SK-N-SH (cell line): ENCODE measurements at regions not wholly inside any gene's neighbourhood (a gene's known extent, or its start where the extent isn't known, plus 50 kb on each side); places are given as distances from the start of the nearest gene placed in this dataset.

ENCODE experiments used
- CTCF ChIA-PET: fragments of 300-600, 350-600 bp; formaldehyde crosslinking; extraction: SDS; loops from one replicate; lab custom pipeline; 2021; lab: Yijun Ruan, JAX
- POLR2A ChIA-PET: fragments of 350-600 bp; sonication (Branson Sonifier 250); formaldehyde crosslinking; extraction: SDS; loops from one replicate; lab custom pipeline; 2020; ENCODE audit warnings: antibody characterized with exemption, inconsistent platforms; lab: Yijun Ruan, JAX
- DNase-seq: peaks from one replicate; pipeline ENCODE4 v3.0.0; 2012
- H2AFZ ChIP-seq: fragments of 200-600 bp; sonication (generic); 2 replicates; pipeline ENCODE4 v1.8.1; 2016; ENCODE audit warnings: antibody characterized with exemption, mild to moderate bottlenecking, low read depth
- H3F3A ChIP-seq: fragments of 200-600 bp; sonication (generic); replicated peaks from 2 replicates; pipeline ENCODE3; 2016; ENCODE audit warnings: antibody characterized with exemption, mild to moderate bottlenecking; ENCODE audit not compliant: insufficient read depth
- H3K27ac ChIP-seq, 2 experiments: fragments of 200-500 bp in 1 of 2; fragments of 200-600 bp in 1 of 2; sonication (Bioruptor generic) in 1 of 2; sonication (generic), shearing (Covaris generic) in 1 of 2; 2 replicates each; pipeline versions ENCODE4 v1.5.1 to v1.6.1; 2014 to 2016; ENCODE audit warnings: low read depth in 2 of 2, inconsistent platforms in 1 of 2, low read length in 1 of 2, mild to moderate bottlenecking in 1 of 2, mixed read lengths in 1 of 2
- H3K27me3 ChIP-seq: fragments of 200-600 bp; sonication (generic), shearing (Covaris generic); 2 replicates; pipeline ENCODE4 v1.6.1; 2016; ENCODE audit warnings: mixed run types; ENCODE audit not compliant: insufficient read depth
- H3K36me3 ChIP-seq, 2 experiments: fragments of 200-500 bp in 1 of 2; fragments of 200-600 bp in 1 of 2; sonication (Bioruptor generic) in 1 of 2; sonication (generic) in 1 of 2; replicated peaks in 1 of 2; 2 replicates each; pipeline versions ENCODE3 to v1.5.1; 2014 to 2016; ENCODE audit warnings: low read length in 1 of 2, mild to moderate bottlenecking in 1 of 2; ENCODE audit not compliant: insufficient read depth in 2 of 2, control insufficient read depth in 1 of 2
- H3K4me1 ChIP-seq, 2 experiments: fragments of 200-500 bp in 1 of 2; fragments of 200-600 bp in 1 of 2; sonication (Bioruptor generic) in 1 of 2; sonication (generic), shearing (Covaris generic) in 1 of 2; 2 replicates each; pipeline versions ENCODE4 v1.5.1 to v1.6.1; 2014 to 2016; ENCODE audit warnings: low read depth in 1 of 2, low read length in 1 of 2, mixed run types in 1 of 2; ENCODE audit not compliant: insufficient read depth in 2 of 2, control insufficient read depth in 1 of 2
- H3K4me2 ChIP-seq: fragments of 200-600 bp; sonication (generic), shearing (Covaris generic); 2 replicates; pipeline ENCODE4 v1.6.1; 2017; ENCODE audit warnings: mixed run types
- H3K4me3 ChIP-seq, 2 experiments: fragments of 200-500 bp in 1 of 2; fragments of 200-600 bp in 1 of 2; sonication (Bioruptor generic) in 1 of 2; sonication (generic), shearing (Covaris generic) in 1 of 2; 2 replicates each; pipeline versions ENCODE4 v1.5.1 to v1.8.1; 2014 to 2016; ENCODE audit warnings: low read depth in 2 of 2, inconsistent platforms in 1 of 2, low read length in 1 of 2, mild to moderate bottlenecking in 1 of 2, mixed read lengths in 1 of 2, moderate library complexity in 1 of 2
- H3K79me2 ChIP-seq: fragments of 200-600 bp; sonication (generic); 2 replicates; pipeline ENCODE4 v1.8.1; 2017; ENCODE audit warnings: mild to moderate bottlenecking; ENCODE audit not compliant: insufficient read depth
- H3K9ac ChIP-seq: fragments of 200-600 bp; sonication (generic); 2 replicates; pipeline ENCODE4 v1.6.1; 2017; ENCODE audit warnings: mixed run types
- H3K9me2 ChIP-seq: fragments of 200-600 bp; sonication (generic); 2 replicates; pipeline ENCODE4 v1.6.1; 2017; ENCODE audit warnings: mixed run types
- H3K9me3 ChIP-seq: fragments of 200-600 bp; sonication (generic); 2 replicates; pipeline ENCODE4 v1.6.1; 2017; ENCODE audit warnings: mixed run types, mild to moderate bottlenecking, moderate library complexity
- H4K20me1 ChIP-seq: fragments of 200-600 bp; sonication (generic); 2 replicates; pipeline ENCODE4 v1.6.1; 2017; ENCODE audit warnings: mild to moderate bottlenecking, mixed run types; ENCODE audit not compliant: insufficient read depth
- CHD2 ChIP-seq: fragments of 150-350 bp; IDR thresholded peaks from 2 replicates; pipeline ENCODE4 v1.6.1; 2018; ENCODE audit warnings: low read length; ENCODE audit not compliant: partially characterized antibody
- EZH2phosphoT487 ChIP-seq: fragments of 200-600 bp; sonication (generic); IDR thresholded peaks from 2 replicates; pipeline ENCODE4 v1.6.1; 2017; ENCODE audit warnings: low read depth, mixed run types, mild to moderate bottlenecking, antibody characterized with exemption, moderate library complexity, borderline replicate concordance
- GATA2 ChIP-seq: sonication (generic); formaldehyde crosslinking; IDR thresholded peaks from 2 replicates; pipeline ENCODE4 v1.5.0; 2020; ENCODE audit warnings: mild to moderate bottlenecking, missing genetic modification reagents
- IRF3 ChIP-seq: fragments of 150-350 bp; IDR thresholded peaks from 2 replicates; pipeline ENCODE4 v1.6.1; 2016; ENCODE audit warnings: mild to moderate bottlenecking, low read depth, low read length
- JUND ChIP-seq: IDR thresholded peaks from 2 replicates; pipeline ENCODE4 v1.4.0; 2012
- MAX ChIP-seq: IDR thresholded peaks from 2 replicates; pipeline ENCODE4 v1.4.0; 2012; ENCODE audit warnings: low read depth
- MEF2A ChIP-seq: IDR thresholded peaks from 2 replicates; pipeline ENCODE4 v1.4.0; 2012; ENCODE audit warnings: low read depth, borderline replicate concordance
- NRF1 ChIP-seq: IDR thresholded peaks from 2 replicates; pipeline ENCODE4 v1.6.1; 2012; ENCODE audit warnings: low read depth, mild to moderate bottlenecking, low read length
- RAD21 ChIP-seq: IDR thresholded peaks from 2 replicates; pipeline ENCODE4 v1.6.1; 2012; ENCODE audit warnings: mild to moderate bottlenecking, low read length
- RFX5 ChIP-seq: IDR thresholded peaks from 2 replicates; pipeline ENCODE4 v1.6.1; 2012; ENCODE audit warnings: mild to moderate bottlenecking, improper control_type of control experiment, low read length
- RXRA ChIP-seq: IDR thresholded peaks from 2 replicates; pipeline ENCODE4 v1.4.0; 2012; ENCODE audit warnings: low read depth, mild to moderate bottlenecking, borderline replicate concordance
- SIN3A ChIP-seq: IDR thresholded peaks from 2 replicates; pipeline ENCODE4 v1.6.1; 2012; ENCODE audit warnings: low read depth, mild to moderate bottlenecking, low read length, moderate library complexity, borderline replicate concordance
- TAF1 ChIP-seq: IDR thresholded peaks from 2 replicates; pipeline ENCODE4 v1.6.1; 2012; ENCODE audit warnings: low read depth, mild to moderate bottlenecking, low read length, moderate library complexity, borderline replicate concordance
- TCF12 ChIP-seq: IDR thresholded peaks from 2 replicates; pipeline ENCODE4 v1.4.0; 2012
- TEAD4 ChIP-seq: IDR thresholded peaks from 2 replicates; pipeline ENCODE4 v1.4.0; 2012; ENCODE audit warnings: mild to moderate bottlenecking, borderline replicate concordance; ENCODE audit not compliant: insufficient read depth
- USF2 ChIP-seq: fragments of 150-350 bp; IDR thresholded peaks from 2 replicates; pipeline ENCODE4 v1.6.1; 2017; ENCODE audit warnings: antibody characterized with exemption, low read length, low read depth, borderline replicate concordance
- WGBS: methylation state at CpG from one replicate; pipeline ENCODE4 v1.1.6; 2017; ENCODE audit warnings: low lambda C conversion rate; 5-methylcytosine and 5-hydroxymethylcytosine counted together
- TF ChIP-seq, protein P1 (sequence below): IDR thresholded peaks from 2 replicates; pipeline ENCODE4 v1.4.0; 2012; ENCODE audit warnings: low read depth, borderline replicate concordance
- TF ChIP-seq, protein P2 (sequence below): IDR thresholded peaks from 2 replicates; pipeline ENCODE4 v1.4.0; 2012; ENCODE audit warnings: low read depth, borderline replicate concordance

- Histone ChIP-seq H3K4me1 (no peaks in the 10 kb centered on the region), H3K4me3 (no peak overlapping the region), H3K9me2 (no peaks in the 10 kb centered on the region), H2AFZ (no peak overlapping the region), H3K36me3 (no peaks in the 10 kb centered on the region), H3K4me2 (no peak overlapping the region)
- CTCF ChIA-PET, result interaction anchor here (1.2 kb wide), 1 partner anchor 10 kb away, joined by 3 read pairs; no protein-coding TSS in a partner anchor
- no peak for TF ChIP-seq SIN3A
- no peak for TF ChIP-seq MAX
- no peak for TF ChIP-seq GATA2 (CRISPR knock-in tag)
- no peak for TF ChIP-seq CHD2
- TF ChIP-seq JUND, result no peak
- TF ChIP-seq TEAD4, result no peak
- no peak for TF ChIP-seq MEF2A
- TF ChIP-seq RXRA, result no peak
- TF ChIP-seq, protein P1, sequence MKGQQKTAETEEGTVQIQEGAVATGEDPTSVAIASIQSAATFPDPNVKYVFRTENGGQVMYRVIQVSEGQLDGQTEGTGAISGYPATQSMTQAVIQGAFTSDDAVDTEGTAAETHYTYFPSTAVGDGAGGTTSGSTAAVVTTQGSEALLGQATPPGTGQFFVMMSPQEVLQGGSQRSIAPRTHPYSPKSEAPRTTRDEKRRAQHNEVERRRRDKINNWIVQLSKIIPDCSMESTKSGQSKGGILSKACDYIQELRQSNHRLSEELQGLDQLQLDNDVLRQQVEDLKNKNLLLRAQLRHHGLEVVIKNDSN, result no peak
- no peak for TF ChIP-seq USF2
- TF ChIP-seq TAF1, result no peak
- TF ChIP-seq IRF3, result no peak
- no peak for TF ChIP-seq RAD21
- TF ChIP-seq TCF12, result no peak
- TF ChIP-seq, protein P2, sequence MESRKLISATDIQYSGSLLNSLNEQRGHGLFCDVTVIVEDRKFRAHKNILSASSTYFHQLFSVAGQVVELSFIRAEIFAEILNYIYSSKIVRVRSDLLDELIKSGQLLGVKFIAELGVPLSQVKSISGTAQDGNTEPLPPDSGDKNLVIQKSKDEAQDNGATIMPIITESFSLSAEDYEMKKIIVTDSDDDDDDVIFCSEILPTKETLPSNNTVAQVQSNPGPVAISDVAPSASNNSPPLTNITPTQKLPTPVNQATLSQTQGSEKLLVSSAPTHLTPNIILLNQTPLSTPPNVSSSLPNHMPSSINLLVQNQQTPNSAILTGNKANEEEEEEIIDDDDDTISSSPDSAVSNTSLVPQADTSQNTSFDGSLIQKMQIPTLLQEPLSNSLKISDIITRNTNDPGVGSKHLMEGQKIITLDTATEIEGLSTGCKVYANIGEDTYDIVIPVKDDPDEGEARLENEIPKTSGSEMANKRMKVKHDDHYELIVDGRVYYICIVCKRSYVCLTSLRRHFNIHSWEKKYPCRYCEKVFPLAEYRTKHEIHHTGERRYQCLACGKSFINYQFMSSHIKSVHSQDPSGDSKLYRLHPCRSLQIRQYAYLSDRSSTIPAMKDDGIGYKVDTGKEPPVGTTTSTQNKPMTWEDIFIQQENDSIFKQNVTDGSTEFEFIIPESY, result no peak
- TF ChIP-seq RFX5, result no peak
- no peak for TF ChIP-seq NRF1
- no peak for TF ChIP-seq EZH2phosphoT487
- TF ChIP-seq, all 33 proteins: peak for 0
- Histone ChIP-seq H3K9ac (no peak overlapping the region), H3F3A (no peaks in the 10 kb centered on the region), H3K27ac (no peak overlapping the region), H3K79me2 (no peaks in the 10 kb centered on the region), H3K9me3 (no peaks in the 10 kb centered on the region), H4K20me1 (no peaks in the 10 kb centered on the region), H3K27me3 (no peaks in the 10 kb centered on the region)
- POLR2A ChIA-PET, result no interaction called here
- no peak for DNase-seq
- 11% methylated on average over 2 of the region's 2 CpGs for WGBS
These were observed 1261.0 kb downstream of the FAM181B start for GRCh38 chr11:81472646-81473045.
